ENCODE measurements at regions not wholly inside any gene's neighbourhood (a gene's known extent, or its start where the extent isn't known, plus 50 kb on each side); places are given as distances from the start of the nearest gene placed in this dataset.

- TF ChIP-seq TCF7L2 (IDR thresholded peaks at IDR 0.05; ENCODE audit: low read depth, low read length) (no peak), POLR2AphosphoS5 (IDR thresholded peaks at IDR 0.05; ENCODE audit: low read depth, low read length) (no peak), SIN3A (IDR thresholded peaks at IDR 0.05; ENCODE audit: borderline replicate concordance, insufficient read depth, low read depth, low read length) (no peak), CTCF (IDR thresholded peaks at IDR 0.05) (no peak), REST (IDR thresholded peaks at IDR 0.05; ENCODE audit: insufficient read depth in 1 of 2, low read depth in 2 of 2, low read length in 1 of 2) (no peak)
- ChIA-PET POLR2A (no interaction called here), CTCF (no interaction called here)
- no TSS peak for BruUV-seq (replicated peaks)
- peaks cover 7% of the 10 kb centered on the region; the same call in 1 of the 2 replicates for H3K27me3 ChIP-seq (ENCODE audit: control insufficient read depth, insufficient read depth, low read length)
- ATAC-seq (no peak), DNase-seq (ENCODE audit: low read depth, low spot score) (no peak)
- no peak overlapping the region for H3K4me3 ChIP-seq (ENCODE audit: low read depth in 2 of 2, low read length in 2 of 2)
- H3K36me3 ChIP-seq (ENCODE audit: control insufficient read depth, insufficient read depth, low read length) = no peaks in the 10 kb centered on the region
- in situ Hi-C loops (cut with HindIII; ENCODE audit: low pct_unique_long_range_greater_than_20kb, low sequenced_read_pairs) = loop anchor here (10.0 kb wide), 1 partner anchor 85 kb away; no protein-coding TSS in a partner anchor
- H3K4me1 ChIP-seq (ENCODE audit: control insufficient read depth, insufficient read depth, low read length) = no peaks in the 10 kb centered on the region
- intact Hi-C loops (cut with micrococcal nuclease; ENCODE audit: unreplicated experiment) = no loop called here
- no peaks in the 10 kb centered on the region for H3K9me3 ChIP-seq (ENCODE audit: control insufficient read depth, insufficient read depth, low read depth, low read length)
- H3K27ac ChIP-seq (ENCODE audit: low read length) = no peak overlapping the region
Observed at GRCh38 chr18:24669502-24669901, 209.1 kb downstream of the HRH4 start.

GRCh38 chr18:24672165-24672941 lies 211.9 kb downstream of the HRH4 start:
- CTCF ChIA-PET = interaction anchor here (0.5 kb wide), 1 partner anchor 188 kb away, joined by 3 read pairs; no protein-coding TSS in a partner anchor
- no peak overlapping the region for H3K4me3 ChIP-seq (ENCODE audit: low read depth in 2 of 2, low read length in 2 of 2)
- peaks cover 7% of the 10 kb centered on the region; the same call in 1 of the 2 replicates for H3K27me3 ChIP-seq (ENCODE audit: control insufficient read depth, insufficient read depth, low read length)
- H3K9me3 ChIP-seq (ENCODE audit: control insufficient read depth, insufficient read depth, low read depth, low read length) = no peaks in the 10 kb centered on the region
- no peak for TF ChIP-seq SIN3A (IDR thresholded peaks at IDR 0.05; ENCODE audit: borderline replicate concordance, insufficient read depth, low read depth, low read length)
- no peak for TF ChIP-seq REST (IDR thresholded peaks at IDR 0.05; ENCODE audit: insufficient read depth in 1 of 2, low read depth in 2 of 2, low read length in 1 of 2)
- no peak for TF ChIP-seq CTCF (IDR thresholded peaks at IDR 0.05)
- TF ChIP-seq TCF7L2 (IDR thresholded peaks at IDR 0.05; ENCODE audit: low read depth, low read length) = no peak
- TF ChIP-seq POLR2AphosphoS5 (IDR thresholded peaks at IDR 0.05; ENCODE audit: low read depth, low read length) = no peak
- no peak for DNase-seq (ENCODE audit: low read depth, low spot score)
- intact Hi-C loops (cut with micrococcal nuclease; ENCODE audit: unreplicated experiment) (no loop called here), in situ Hi-C loops (cut with HindIII; ENCODE audit: low pct_unique_long_range_greater_than_20kb, low sequenced_read_pairs) (no loop called here)
- no TSS peak for BruUV-seq (replicated peaks)
- POLR2A ChIA-PET = no interaction called here
- H3K36me3 ChIP-seq (ENCODE audit: control insufficient read depth, insufficient read depth, low read length) = no peaks in the 10 kb centered on the region
- H3K27ac ChIP-seq (ENCODE audit: low read length) = no peak overlapping the region
- no peaks in the 10 kb centered on the region for H3K4me1 ChIP-seq (ENCODE audit: control insufficient read depth, insufficient read depth, low read length)
- ATAC-seq = no peak
